Lung (tissue), 11 donors: ENCODE measurements at regions not wholly inside any gene's neighbourhood (a gene's known extent, or its start where the extent isn't known, plus 50 kb on each side); places are given as distances from the start of the nearest gene placed in this dataset.

Experiments
- ATAC-seq: fragments of 200-7000 bp; cut with Tn5 transposase; one replicate; pipeline ENCODE4 v1.9.1; 2020; ENCODE audit warnings: moderate number of reproducible peaks; ENCODE audit not compliant: insufficient read depth, low FRiP score
- DNase-seq, 3 donors: peaks; one replicate each; pipeline ENCODE4 v3.0.0-alpha.2; 2013 to 2017
- H3K27ac ChIP-seq, 2 donors: one replicate each; pipeline ENCODE4 v1.5.1; 2013; ENCODE audit warnings: mild to moderate bottlenecking in 2 of 2, moderate library complexity in 2 of 2, control low read depth in 1 of 2, inconsistent platforms in 1 of 2, low read depth in 1 of 2, low read length in 1 of 2
- H3K27me3 ChIP-seq, 3 donors: one replicate each; pipeline ENCODE4 v1.5.1; 2013; ENCODE audit warnings: low read length in 2 of 3; ENCODE audit not compliant: control insufficient read depth in 3 of 3, insufficient read depth in 3 of 3
- H3K36me3 ChIP-seq, 4 donors: one replicate each; pipeline ENCODE4 v1.5.1; 2013; ENCODE audit warnings: low read length in 4 of 4, mild to moderate bottlenecking in 1 of 4, moderate library complexity in 1 of 4; ENCODE audit not compliant: control insufficient read depth in 4 of 4, insufficient read depth in 4 of 4
- H3K4me1 ChIP-seq, 5 donors: one replicate each; pipeline ENCODE4 v1.5.1; 2013; ENCODE audit warnings: low read length in 5 of 5, mild to moderate bottlenecking in 2 of 5, moderate library complexity in 1 of 5; ENCODE audit not compliant: control insufficient read depth in 5 of 5, insufficient read depth in 5 of 5
- H3K4me3 ChIP-seq: one replicate; pipeline ENCODE4 v1.5.1; 2013; ENCODE audit warnings: mild to moderate bottlenecking, control low read depth, moderate library complexity
- H3K9ac ChIP-seq, 2 donors: one replicate each; pipeline ENCODE4 v1.5.1; 2013; ENCODE audit warnings: low read length in 2 of 2, control low read depth in 1 of 2; ENCODE audit not compliant: insufficient read depth in 1 of 2
- H3K9me3 ChIP-seq, 4 donors: one replicate each; pipeline ENCODE4 v1.5.1; 2013; ENCODE audit warnings: low read length in 3 of 4, mild to moderate bottlenecking in 1 of 4, moderate library complexity in 1 of 4; ENCODE audit not compliant: control insufficient read depth in 4 of 4, insufficient read depth in 3 of 4
- CTCF ChIP-seq: IDR thresholded peaks from 2 replicates; pipeline ENCODE4 v1.5.1; 2012; ENCODE audit warnings: mild to moderate bottlenecking; ENCODE audit errors: control extremely low read depth, extremely low read depth
- WGBS, 2 donors: extraction: QIAGEN DNeasy Blood & Tissue Kit; methylation state at CpG; one replicate each; pipeline ENCODE4 v1.1.7; 2013; 5-methylcytosine and 5-hydroxymethylcytosine counted together
- donor health status: control.
- donor health status: control.
- donor health status: Bipolar disorder and iron deficiency.
- donor health status: healthy.
- donor health status: DM: yes; HTN: yes; CAD: no.

GRCh38 chr4:12126474-12126873 lies 697.8 kb upstream of the HS3ST1 start:
- H3K4me1 ChIP-seq: peaks cover 0 to 2% (median 0%) of the 10 kb centered on the region in 5 donors
- H3K27me3 ChIP-seq: no peaks in the 10 kb centered on the region
- H3K9me3 ChIP-seq: peaks cover 0 to 2% (median 0%) of the 10 kb centered on the region in 4 donors
- TF ChIP-seq CTCF: no peak
- WGBS, 2 donors: 44 to 68% methylated on average over 2 of the region's 2 CpGs
- no peak overlapping the region for H3K9ac ChIP-seq
- H3K36me3 ChIP-seq: no peaks in the 10 kb centered on the region
- no peak for DNase-seq
- no peak overlapping the region for H3K27ac ChIP-seq
- H3K4me3 ChIP-seq: no peak overlapping the region
- no peak for ATAC-seq

GRCh38 chr4:12124138-12124537 lies 695.4 kb upstream of the HS3ST1 start:
- 62 to 79% methylated on average over 1 of the region's 1 CpG for WGBS, 2 donors
- Histone ChIP-seq H3K4me1 (peaks cover 0 to 7% (median 0%) of the 10 kb centered on the region in 5 donors), H3K9ac (no peak overlapping the region), H3K4me3 (no peak overlapping the region), H3K9me3 (no peaks in the 10 kb centered on the region), H3K27ac (no peak overlapping the region), H3K36me3 (no peaks in the 10 kb centered on the region), H3K27me3 (no peaks in the 10 kb centered on the region)
- no peak for ATAC-seq
- no peak for TF ChIP-seq CTCF
- DNase-seq: no peak

- peaks cover 0 to 9% (median 0%) of the 10 kb centered on the region in 5 donors for H3K4me1 ChIP-seq
- no peaks in the 10 kb centered on the region for H3K36me3 ChIP-seq
- DNase-seq: no peak
- no peak overlapping the region for H3K27ac ChIP-seq
- H3K9ac ChIP-seq: no peak overlapping the region
- TF ChIP-seq CTCF: no peak
- no peak overlapping the region for H3K4me3 ChIP-seq
- ATAC-seq: no peak
- H3K27me3 ChIP-seq: no peaks in the 10 kb centered on the region
- no peaks in the 10 kb centered on the region for H3K9me3 ChIP-seq
Measured at GRCh38 chr4:12123707-12124106, 695.0 kb upstream of the HS3ST1 start.

GRCh38 chr4:12122316-12122715 lies 693.6 kb upstream of the HS3ST1 start:
- TF ChIP-seq CTCF: no peak
- no peaks in the 10 kb centered on the region for H3K36me3 ChIP-seq
- H3K9me3 ChIP-seq: no peaks in the 10 kb centered on the region
- H3K4me3 ChIP-seq: no peak overlapping the region
- H3K27me3 ChIP-seq: no peaks in the 10 kb centered on the region
- peaks cover 0 to 11% (median 0%) of the 10 kb centered on the region in 5 donors for H3K4me1 ChIP-seq
- no peak for DNase-seq
- H3K27ac ChIP-seq: no peak overlapping the region
- ATAC-seq: no peak
- WGBS, 2 donors: 36 to 57% methylated on average over 2 of the region's 2 CpGs
- H3K9ac ChIP-seq: no peak overlapping the region
